ENCODE measurements at regions not wholly inside any gene's neighbourhood (a gene's known extent, or its start where the extent isn't known, plus 50 kb on each side); places are given as distances from the start of the nearest gene placed in this dataset.

- TF ChIP-seq CTCF (conservative IDR thresholded peaks at IDR 0.05; ENCODE audit: low read depth, low read length), result no peak
- no peak for TF ChIP-seq POLR2A (IDR thresholded peaks at IDR 0.05; ENCODE audit: low read depth, low read length)
- no peak for TF ChIP-seq RCOR1 (IDR thresholded peaks at IDR 0.05; ENCODE audit: insufficient replicate concordance, low read length)
Measured at GRCh38 chr4:64935469-64936001, 526.3 kb upstream of the TECRL start.

Data from IMR-90 (cell line).